Ishikawa (cell line): ENCODE measurements at regions not wholly inside any gene's neighbourhood (a gene's known extent, or its start where the extent isn't known, plus 50 kb on each side); places are given as distances from the start of the nearest gene placed in this dataset.

Source experiments
- CEBPB ChIP-seq: IDR thresholded peaks from 2 replicates; pipeline ENCODE4 v1.6.1; 2012
- CREB1 ChIP-seq: IDR thresholded peaks from 2 replicates; pipeline ENCODE4 v1.6.1; 2012; ENCODE audit warnings: low read depth
- EGR1 ChIP-seq: IDR thresholded peaks from 2 replicates; pipeline ENCODE4 v1.6.1; 2012
- EP300 ChIP-seq: IDR thresholded peaks from 2 replicates; pipeline ENCODE4 v1.6.1; 2012; ENCODE audit warnings: borderline replicate concordance
- FOXM1 ChIP-seq: IDR thresholded peaks from 2 replicates; pipeline ENCODE4 v1.6.1; 2012; ENCODE audit warnings: low read depth, borderline replicate concordance
- MAX ChIP-seq: IDR thresholded peaks from 2 replicates; pipeline ENCODE4 v1.6.1; 2012
- NFIC ChIP-seq: IDR thresholded peaks from 2 replicates; pipeline ENCODE4 v1.6.1; 2012
- RAD21 ChIP-seq: IDR thresholded peaks from 2 replicates; pipeline ENCODE4 v1.6.1; 2012; ENCODE audit warnings: low read depth
- REST ChIP-seq: IDR thresholded peaks from 2 replicates; pipeline ENCODE4 v1.6.1; 2012; ENCODE audit warnings: low read depth, mild to moderate bottlenecking
- TAF1 ChIP-seq: IDR thresholded peaks from 2 replicates; pipeline ENCODE4 v1.6.1; 2012; ENCODE audit warnings: low read depth, mild to moderate bottlenecking
- TEAD4 ChIP-seq: IDR thresholded peaks from 2 replicates; pipeline ENCODE4 v1.6.1; 2012
- USF1 ChIP-seq: IDR thresholded peaks from 2 replicates; pipeline ENCODE4 v1.6.1; 2012
- YY1 ChIP-seq: IDR thresholded peaks from 2 replicates; pipeline ENCODE4 v1.6.1; 2012; ENCODE audit warnings: low read depth
- ZBTB7A ChIP-seq: IDR thresholded peaks from 2 replicates; pipeline ENCODE4 v1.6.1; 2012; ENCODE audit warnings: low read depth

GRCh38 chr3:55196495-55196894, 268.6 kb upstream of the LRTM1 start:
- TF ChIP-seq NFIC (no peak), FOXM1 (no peak)

GRCh38 chr3:55194376-55194775, 266.5 kb upstream of the LRTM1 start:
- TF ChIP-seq REST (no peak), YY1 (no peak), TEAD4 (no peak), CEBPB (no peak), ZBTB7A (no peak), RAD21 (no peak), EGR1 (no peak), CREB1 (no peak), NFIC (no peak), USF1 (no peak), FOXM1 (no peak), MAX (no peak)

- TF ChIP-seq MAX: no peak
Measured at GRCh38 chr3:55191911-55192775, 264.3 kb upstream of the LRTM1 start.

GRCh38 chr3:55190331-55190730, 262.5 kb upstream of the LRTM1 start:
- no peak for TF ChIP-seq REST
- TF ChIP-seq RAD21: no peak
- TF ChIP-seq YY1: no peak
- TF ChIP-seq TAF1: no peak
- no peak for TF ChIP-seq ZBTB7A
- no peak for TF ChIP-seq EP300
- TF ChIP-seq USF1: no peak

- no peak for TF ChIP-seq USF1
- TF ChIP-seq NFIC: no peak
- no peak for TF ChIP-seq CEBPB
- no peak for TF ChIP-seq RAD21
Measured at GRCh38 chr3:55189359-55189801, 261.5 kb upstream of the LRTM1 start.

- no peak for TF ChIP-seq ZBTB7A
- TF ChIP-seq REST: no peak
- no peak for TF ChIP-seq TAF1
- TF ChIP-seq CEBPB: no peak
- TF ChIP-seq USF1: no peak
- no peak for TF ChIP-seq EP300
- TF ChIP-seq FOXM1: no peak
- TF ChIP-seq MAX: no peak
Measured at GRCh38 chr3:55185380-55185779, 257.5 kb upstream of the LRTM1 start.
